Posterior cingulate gyrus (tissue), 11 donors: ENCODE measurements at regions not wholly inside any gene's neighbourhood (a gene's known extent, or its start where the extent isn't known, plus 50 kb on each side); places are given as distances from the start of the nearest gene placed in this dataset.

Experiments
- DNase-seq, 10 donors: peaks; one replicate each; pipeline versions ENCODE4 v3.0.0 to v3.0.0-alpha.2; 2020 to 2021; ENCODE audit warnings: mixed read lengths in 3 of 10
- intact Hi-C: fragments of 100-400 bp; cut with DNase I; formaldehyde crosslinking; loops from one replicate; pipeline ENCODE4 v1.15.1; 2023

GRCh38 chr18:8458546-8459215 lies 150.6 kb upstream of the RAB12 start:
- no peak for DNase-seq
- intact Hi-C loops: no loop called here

GRCh38 chr18:8460748-8461147 lies 148.5 kb upstream of the RAB12 start:
- intact Hi-C loops: no loop called here
- DNase-seq: no peak

- intact Hi-C loops: no loop called here
- no peak for DNase-seq
Measured at GRCh38 chr18:8461544-8461943, 147.7 kb upstream of the RAB12 start.

- DNase-seq: no peak
- intact Hi-C loops: no loop called here
Measured at GRCh38 chr18:8462651-8463185, 146.5 kb upstream of the RAB12 start.

- intact Hi-C loops: no loop called here
- no peak for DNase-seq
Measured at GRCh38 chr18:8463791-8464190, 145.4 kb upstream of the RAB12 start.

GRCh38 chr18:8468191-8468590 lies 141.0 kb upstream of the RAB12 start:
- intact Hi-C loops: no loop called here
- DNase-seq: peak in 1 of 10 donors; percentile 39

GRCh38 chr18:8468921-8469335 lies 140.3 kb upstream of the RAB12 start:
- intact Hi-C loops: no loop called here
- DNase-seq: peak in 2 of 10 donors; percentile 14 to 62

GRCh38 chr18:8469544-8470130 lies 139.6 kb upstream of the RAB12 start:
- intact Hi-C loops: no loop called here
- DNase-seq: peak in 2 of 10 donors; percentile 8 to 25

- DNase-seq: peak in 1 of 10 donors; percentile 49
- intact Hi-C loops: no loop called here
Measured at GRCh38 chr18:8471372-8471771, 137.9 kb upstream of the RAB12 start.

GRCh38 chr18:8474661-8475060 lies 134.6 kb upstream of the RAB12 start:
- DNase-seq: no peak
- intact Hi-C loops: no loop called here

GRCh38 chr18:8477615-8478014 lies 131.6 kb upstream of the RAB12 start:
- intact Hi-C loops: no loop called here
- peak in 1 of 10 donors; percentile 49 for DNase-seq

- intact Hi-C loops: no loop called here
Measured at GRCh38 chr18:8478166-8478967, 130.9 kb upstream of the RAB12 start.

GRCh38 chr18:8478968-8479370 lies 130.3 kb upstream of the RAB12 start:
- intact Hi-C loops: no loop called here

More at GRCh38 chr18:8478166-8478967, 130.9 kb upstream of the RAB12 start:
- peak in 8 of 10 donors; percentile 52 to 93 (median 65) for DNase-seq

GRCh38 chr18:8479789-8480188 lies 129.4 kb upstream of the RAB12 start:
- DNase-seq: no peak
- intact Hi-C loops: loop anchor here (2.0 kb wide), 1 partner anchor 1207 kb away; no protein-coding TSS in a partner anchor

More at GRCh38 chr18:8478968-8479370, 130.3 kb upstream of the RAB12 start:
- no peak for DNase-seq

GRCh38 chr18:8480506-8481328 lies 128.5 kb upstream of the RAB12 start:
- intact Hi-C loops: loop anchor here (2.0 kb wide), 1 partner anchor 1208 kb away; no protein-coding TSS in a partner anchor
- DNase-seq: peak in 8 of 10 donors; percentile 35 to 88 (median 57)

- peak in 1 of 10 donors; percentile 28 for DNase-seq
- intact Hi-C loops: no loop called here
Measured at GRCh38 chr18:8484951-8485350, 124.3 kb upstream of the RAB12 start.

- intact Hi-C loops: no loop called here
- no peak for DNase-seq
Measured at GRCh38 chr18:8489761-8490160, 119.5 kb upstream of the RAB12 start.

GRCh38 chr18:8491516-8491915 lies 117.7 kb upstream of the RAB12 start:
- DNase-seq: no peak
- intact Hi-C loops: no loop called here

GRCh38 chr18:8493141-8493540 lies 116.1 kb upstream of the RAB12 start:
- DNase-seq: peak in 1 of 10 donors; percentile 49

GRCh38 chr18:8496186-8496585 lies 113.1 kb upstream of the RAB12 start:
- intact Hi-C loops: no loop called here
- no peak for DNase-seq

More at GRCh38 chr18:8493141-8493540, 116.1 kb upstream of the RAB12 start:
- intact Hi-C loops: no loop called here
